Effector memory CD8-positive, alpha-beta T cell (primary cell): ENCODE measurements at regions not wholly inside any gene's neighbourhood (a gene's known extent, or its start where the extent isn't known, plus 50 kb on each side); places are given as distances from the start of the nearest gene placed in this dataset.

ENCODE experiments used
- ATAC-seq: fragments of 150-1000 bp; cut with Tn5 transposase; replicated peaks from 2 replicates; pipeline ENCODE4 v1.10.0; 2021; ENCODE audit warnings: mild to moderate bottlenecking, moderate library complexity
- DNase-seq, 3 experiments: peaks; one replicate each; pipeline ENCODE4 v3.0.0; 2021
- H3K27ac Mint-ChIP-seq, 2 donors: one replicate each; pipeline ENCODE4 v1.8.0; 2022; ENCODE audit warnings: mild to moderate bottlenecking in 2 of 2, mixed read lengths in 2 of 2, moderate library complexity in 2 of 2
- H3K27me3 Mint-ChIP-seq, 2 donors: one replicate each; pipeline ENCODE4 v1.8.0; 2022; ENCODE audit warnings: mixed read lengths in 2 of 2
- H3K36me3 Mint-ChIP-seq: one replicate; pipeline ENCODE4 v1.8.0; 2022; ENCODE audit warnings: mild to moderate bottlenecking, moderate library complexity, mixed read lengths; ENCODE audit not compliant: insufficient read depth
- H3K4me1 Mint-ChIP-seq, 2 donors: one replicate each; pipeline ENCODE4 v1.8.0; 2022; ENCODE audit warnings: low read depth in 2 of 2, mixed read lengths in 2 of 2
- H3K4me3 Mint-ChIP-seq, 2 donors: one replicate each; pipeline ENCODE4 v1.8.0; 2022; ENCODE audit warnings: mild to moderate bottlenecking in 2 of 2, mixed read lengths in 2 of 2, moderate library complexity in 2 of 2
- H3K9me3 Mint-ChIP-seq, 2 donors: one replicate each; pipeline ENCODE4 v1.8.0; 2022; ENCODE audit warnings: mixed read lengths in 2 of 2

GRCh38 chr2:200761266-200761665, 50.4 kb upstream of the BZW1 start:
- no peak overlapping the region for H3K27ac Mint-ChIP-seq
- H3K36me3 Mint-ChIP-seq, result no peaks in the 10 kb centered on the region
- no peak overlapping the region for H3K4me3 Mint-ChIP-seq
- no peak for DNase-seq
- no peaks in the 10 kb centered on the region for H3K4me1 Mint-ChIP-seq
- H3K9me3 Mint-ChIP-seq, result no peaks in the 10 kb centered on the region
- no peak for ATAC-seq
- peaks cover 21 to 25% of the 10 kb centered on the region in 2 donors for H3K27me3 Mint-ChIP-seq
